IMR-90 (cell line): ENCODE measurements at regions not wholly inside any gene's neighbourhood (a gene's known extent, or its start where the extent isn't known, plus 50 kb on each side); places are given as distances from the start of the nearest gene placed in this dataset.

Source experiments
- ELK1 ChIP-seq: fragments of 150-350 bp; IDR thresholded peaks from 2 replicates; pipeline ENCODE4 v1.6.1; 2016; ENCODE audit warnings: low read depth, mild to moderate bottlenecking, low read length, moderate library complexity, borderline replicate concordance
- NFE2L2 ChIP-seq: fragments of 150-350 bp; IDR thresholded peaks from 2 replicates; pipeline ENCODE4 v1.6.1; 2016; ENCODE audit warnings: low read depth, mild to moderate bottlenecking, low read length
- POLR2A ChIP-seq: IDR thresholded peaks from 2 replicates; pipeline ENCODE4 v1.6.1; 2012; ENCODE audit warnings: mild to moderate bottlenecking, low read depth, low read length
- RCOR1 ChIP-seq: IDR thresholded peaks from 2 replicates; pipeline ENCODE4 v1.6.1; 2012; ENCODE audit warnings: mild to moderate bottlenecking, low read length, improper control_type of control experiment; ENCODE audit not compliant: insufficient replicate concordance
- USF2 ChIP-seq: fragments of 150-350 bp; IDR thresholded peaks from 2 replicates; pipeline ENCODE4 v1.6.1; 2017; ENCODE audit warnings: mild to moderate bottlenecking, antibody characterized with exemption, low read length, low read depth

GRCh38 chr7:130904792-130905191, 170.8 kb upstream of the KLF14 start:
- TF ChIP-seq POLR2A (no peak), NFE2L2 (no peak), ELK1 (no peak), RCOR1 (no peak), USF2 (no peak)
